ENCODE measurements at regions not wholly inside any gene's neighbourhood (a gene's known extent, or its start where the extent isn't known, plus 50 kb on each side); places are given as distances from the start of the nearest gene placed in this dataset.

- TF ChIP-seq CTCF (IDR thresholded peaks at IDR 0.05) (no peak), POLR2A (IDR thresholded peaks at IDR 0.05) (no peak), EP300 (IDR thresholded peaks at IDR 0.05) (no peak)
These were observed 292.9 kb downstream of the MED10 start for GRCh38 chr5:6085341-6085860.

Data from gastroesophageal sphincter (tissue), 3 donors.